CD4-positive, alpha-beta T cell (primary cell): ENCODE measurements at regions not wholly inside any gene's neighbourhood (a gene's known extent, or its start where the extent isn't known, plus 50 kb on each side); places are given as distances from the start of the nearest gene placed in this dataset.

Experiments used
- ATAC-seq: fragments of 200-7000 bp; cut with Tn5 transposase; one replicate; pipeline ENCODE4 v1.10.0; 2022; ENCODE audit warnings: mild to moderate bottlenecking; ENCODE audit not compliant: poor library complexity
- CTCF ChIA-PET: fragments of 350-600 bp; sonication (Branson Sonifier 250); formaldehyde crosslinking; loops from one replicate; lab custom pipeline; 2021; ENCODE audit warnings: antibody characterized with exemption, inconsistent platforms; lab: Charles Lee
- POLR2A ChIA-PET: fragments of 350-600 bp; sonication (Branson Sonifier 250); formaldehyde crosslinking; loops from one replicate; lab custom pipeline; 2021; ENCODE audit warnings: antibody characterized with exemption, inconsistent platforms; lab: Charles Lee
- DNase-seq, 14 experiments: peaks; one replicate each; pipeline ENCODE4 v3.0.0-alpha.2; 2013 to 2020; ENCODE audit warnings: mixed read lengths in 2 of 14
- H3K27ac ChIP-seq, 2 donors: one replicate each; pipeline versions ENCODE4 v1.5.1 to v1.7.0; 2013; ENCODE audit warnings: low read length in 2 of 2, low read depth in 1 of 2, mild to moderate bottlenecking in 1 of 2
- H3K27me3 ChIP-seq, 2 experiments: 1 replicate in 1 of 2; 2 replicates in 1 of 2; pipeline versions ENCODE4 v1.6.1 to v1.7.0; 2013; ENCODE audit warnings: low read length in 2 of 2, control low read depth in 1 of 2, mild to moderate bottlenecking in 1 of 2, moderate library complexity in 1 of 2; ENCODE audit not compliant: insufficient read depth in 2 of 2, control insufficient read depth in 1 of 2
- H3K36me3 ChIP-seq: one replicate; pipeline ENCODE4 v1.6.1; 2013; ENCODE audit warnings: low read length, control low read depth; ENCODE audit not compliant: insufficient read depth
- H3K4me1 ChIP-seq: one replicate; pipeline ENCODE4 v1.6.1; 2013; ENCODE audit warnings: low read length, control low read depth; ENCODE audit not compliant: insufficient read depth
- H3K4me3 ChIP-seq: one replicate; pipeline ENCODE4 v1.5.1; 2013; ENCODE audit warnings: mild to moderate bottlenecking, low read length, moderate library complexity
- H3K9me3 ChIP-seq, 2 experiments: 1 replicate in 1 of 2; 2 replicates in 1 of 2; pipeline versions ENCODE4 v1.6.1 to v1.7.0; 2013; ENCODE audit warnings: low read length in 2 of 2, mild to moderate bottlenecking in 2 of 2, control low read depth in 1 of 2, moderate library complexity in 1 of 2; ENCODE audit not compliant: control insufficient read depth in 1 of 2, insufficient read depth in 1 of 2
- H3K27ac Mint-ChIP-seq: one replicate; pipeline ENCODE4 v1.8.0; 2020; ENCODE audit warnings: mixed read lengths
- H3K27me3 Mint-ChIP-seq: one replicate; pipeline ENCODE4 v1.8.0; 2021; ENCODE audit warnings: mixed read lengths
- H3K36me3 Mint-ChIP-seq: one replicate; pipeline ENCODE4 v1.8.0; 2021; ENCODE audit warnings: low read depth, mixed read lengths
- H3K4me1 Mint-ChIP-seq: one replicate; pipeline ENCODE4 v1.8.0; 2021; ENCODE audit warnings: low read depth, mixed read lengths
- H3K4me3 Mint-ChIP-seq: one replicate; pipeline ENCODE4 v1.8.0; 2020; ENCODE audit warnings: mild to moderate bottlenecking, mixed read lengths
- H3K9me3 Mint-ChIP-seq: one replicate; pipeline ENCODE4 v1.8.0; 2020; ENCODE audit warnings: mixed read lengths
- intact Hi-C, 2 experiments: fragments of 100-400 bp; cut with DNase I in 1 of 2; cut with micrococcal nuclease in 1 of 2; formaldehyde crosslinking; loops; one replicate each; pipeline versions ENCODE4 v1.15.1 to v1.9.0; 2023 to 2025; cut with DNase I, micrococcal nuclease
- TF ChIP-seq, protein P1 (sequence below): fragments of 200-600 bp; IDR thresholded peaks from one replicate; pipeline ENCODE4 v1.8.0; 2022; ENCODE audit warnings: antibody characterized with exemption, mild to moderate bottlenecking

DNA sequence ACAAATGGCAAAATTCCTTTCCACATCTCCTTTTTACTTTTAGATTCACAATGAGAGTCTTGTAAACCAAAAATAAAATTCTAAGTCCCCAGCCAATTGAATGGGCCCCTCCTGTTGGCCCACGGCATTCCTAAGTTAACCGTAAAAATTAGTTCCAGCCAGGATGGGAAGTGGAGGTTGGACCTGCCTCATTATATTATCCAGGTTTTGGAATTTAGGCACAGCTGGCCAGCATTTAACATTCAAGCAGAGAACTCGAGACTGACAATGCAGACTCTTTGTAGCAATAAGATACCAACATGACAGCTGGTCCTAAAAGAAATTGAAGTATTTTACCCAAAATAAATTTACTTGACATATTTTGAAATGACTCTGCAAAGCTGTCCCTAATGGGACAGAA, 321.0 kb upstream of the NAALADL2 start:
- TF ChIP-seq, protein P1, sequence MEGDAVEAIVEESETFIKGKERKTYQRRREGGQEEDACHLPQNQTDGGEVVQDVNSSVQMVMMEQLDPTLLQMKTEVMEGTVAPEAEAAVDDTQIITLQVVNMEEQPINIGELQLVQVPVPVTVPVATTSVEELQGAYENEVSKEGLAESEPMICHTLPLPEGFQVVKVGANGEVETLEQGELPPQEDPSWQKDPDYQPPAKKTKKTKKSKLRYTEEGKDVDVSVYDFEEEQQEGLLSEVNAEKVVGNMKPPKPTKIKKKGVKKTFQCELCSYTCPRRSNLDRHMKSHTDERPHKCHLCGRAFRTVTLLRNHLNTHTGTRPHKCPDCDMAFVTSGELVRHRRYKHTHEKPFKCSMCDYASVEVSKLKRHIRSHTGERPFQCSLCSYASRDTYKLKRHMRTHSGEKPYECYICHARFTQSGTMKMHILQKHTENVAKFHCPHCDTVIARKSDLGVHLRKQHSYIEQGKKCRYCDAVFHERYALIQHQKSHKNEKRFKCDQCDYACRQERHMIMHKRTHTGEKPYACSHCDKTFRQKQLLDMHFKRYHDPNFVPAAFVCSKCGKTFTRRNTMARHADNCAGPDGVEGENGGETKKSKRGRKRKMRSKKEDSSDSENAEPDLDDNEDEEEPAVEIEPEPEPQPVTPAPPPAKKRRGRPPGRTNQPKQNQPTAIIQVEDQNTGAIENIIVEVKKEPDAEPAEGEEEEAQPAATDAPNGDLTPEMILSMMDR, result no peak
- intact Hi-C loops, result no loop called here
- H3K4me1 Mint-ChIP-seq, result no peaks in the 10 kb centered on the region
- no peaks in the 10 kb centered on the region for H3K36me3 Mint-ChIP-seq
- Histone ChIP-seq H3K27ac (no peak overlapping the region), H3K4me3 (no peak overlapping the region), H3K4me1 (no peaks in the 10 kb centered on the region), H3K36me3 (no peaks in the 10 kb centered on the region), H3K27me3 (no peaks in the 10 kb centered on the region), H3K9me3 (no peaks in the 10 kb centered on the region)
- POLR2A ChIA-PET, result no interaction called here
- H3K4me3 Mint-ChIP-seq, result no peak overlapping the region
- H3K27ac Mint-ChIP-seq, result no peak overlapping the region
- ATAC-seq (no peak), DNase-seq (no peak)
- CTCF ChIA-PET, result no interaction called here
- H3K27me3 Mint-ChIP-seq, result no peaks in the 10 kb centered on the region
- H3K9me3 Mint-ChIP-seq, result no peaks in the 10 kb centered on the region

DNA sequence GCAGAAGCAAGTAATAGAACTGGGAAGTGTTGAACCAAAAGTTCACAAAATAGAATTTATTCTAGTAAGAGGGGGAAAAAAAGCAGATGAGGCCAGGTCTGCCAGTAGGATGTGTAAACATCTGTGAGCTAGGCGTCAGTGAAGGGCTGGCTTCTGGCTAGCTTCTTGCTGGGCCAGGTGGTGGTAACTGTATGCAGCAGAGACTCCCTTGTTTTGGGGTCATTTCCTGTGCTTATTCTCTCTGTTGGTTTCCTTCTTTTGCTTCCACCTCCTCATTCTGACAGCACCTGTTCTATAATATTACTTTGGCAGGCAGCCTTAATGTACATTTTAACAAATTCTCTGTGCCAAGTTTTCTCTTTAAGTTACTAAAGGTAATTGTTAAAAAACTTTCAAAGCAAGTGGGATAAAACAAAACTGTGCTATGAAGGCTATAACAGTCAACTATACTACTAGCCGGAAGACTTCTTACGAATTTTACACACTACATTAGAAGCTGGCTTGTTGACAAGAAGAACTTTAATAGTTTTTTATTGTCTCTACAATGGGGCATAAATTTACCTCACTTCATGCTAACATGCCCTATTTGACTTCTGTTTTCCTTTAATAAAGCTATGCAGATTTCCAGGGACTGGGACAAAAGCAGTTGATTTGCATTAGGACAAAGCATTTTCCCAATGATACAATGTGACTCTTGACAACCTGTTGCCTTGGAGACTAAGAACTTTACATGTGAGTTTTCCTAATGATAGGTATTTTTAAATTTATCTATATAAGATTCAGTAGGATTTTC, 318.8 kb upstream of the NAALADL2 start:
- H3K4me1 ChIP-seq, result no peaks in the 10 kb centered on the region
- Mint-ChIP-seq H3K4me1 (no peaks in the 10 kb centered on the region), H3K4me3 (no peak overlapping the region), H3K27me3 (no peaks in the 10 kb centered on the region), H3K36me3 (no peaks in the 10 kb centered on the region), H3K27ac (no peak overlapping the region), H3K9me3 (no peaks in the 10 kb centered on the region)
- POLR2A ChIA-PET, result no interaction called here
- H3K27me3 ChIP-seq, result no peaks in the 10 kb centered on the region
- no peak overlapping the region for H3K27ac ChIP-seq
- H3K36me3 ChIP-seq, result no peaks in the 10 kb centered on the region
- CTCF ChIA-PET, result interaction anchor here (0.7 kb wide), 1 partner anchor 13 kb away, joined by 3 read pairs; no protein-coding TSS in a partner anchor
- intact Hi-C loops, result no loop called here
- ATAC-seq (no peak), DNase-seq (no peak)
- TF ChIP-seq, protein P1, result no peak
- no peak overlapping the region for H3K4me3 ChIP-seq
- H3K9me3 ChIP-seq, result no peaks in the 10 kb centered on the region

DNA sequence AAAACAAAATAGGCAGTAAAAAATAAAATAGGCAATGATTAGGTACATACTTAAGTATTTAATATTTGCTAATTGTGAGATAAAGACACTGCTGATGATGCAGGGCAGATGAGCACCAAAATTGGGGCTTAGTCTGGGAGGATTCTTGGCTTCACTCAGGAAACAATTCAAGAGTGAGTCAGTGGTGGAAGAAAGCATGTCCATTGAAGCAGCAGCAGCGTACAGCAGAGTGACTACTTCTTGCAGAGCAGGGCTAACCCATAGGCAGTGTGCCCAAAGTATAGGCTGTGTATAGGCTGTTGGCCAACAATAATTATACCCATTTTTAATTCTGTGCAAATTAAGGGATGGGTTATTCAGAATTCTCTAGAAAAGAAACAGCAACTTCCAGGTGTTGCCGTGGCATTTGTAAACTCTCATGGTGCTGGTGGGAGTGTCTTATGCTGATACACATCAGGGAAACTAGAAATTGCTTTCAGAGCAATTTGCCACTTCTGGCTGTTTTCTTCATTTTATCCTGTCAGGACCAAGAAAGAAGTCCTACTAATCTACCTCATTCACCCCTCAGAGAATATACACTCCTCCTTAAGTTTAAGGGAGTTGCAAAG, 317.3 kb upstream of the NAALADL2 start:
- H3K36me3 ChIP-seq, result no peaks in the 10 kb centered on the region
- ATAC-seq (no peak), DNase-seq (no peak)
- TF ChIP-seq, protein P1, result no peak
- H3K27me3 Mint-ChIP-seq, result no peaks in the 10 kb centered on the region
- no peak overlapping the region for H3K4me3 Mint-ChIP-seq
- intact Hi-C loops, result no loop called here
- H3K27ac Mint-ChIP-seq, result no peak overlapping the region
- no peaks in the 10 kb centered on the region for H3K9me3 Mint-ChIP-seq
- no peak overlapping the region for H3K4me3 ChIP-seq
- ChIA-PET POLR2A (no interaction called here), CTCF (no interaction called here)
- no peaks in the 10 kb centered on the region for H3K9me3 ChIP-seq
- H3K36me3 Mint-ChIP-seq, result no peaks in the 10 kb centered on the region
- H3K4me1 ChIP-seq, result no peaks in the 10 kb centered on the region
- no peak overlapping the region for H3K27ac ChIP-seq
- no peaks in the 10 kb centered on the region for H3K27me3 ChIP-seq
- H3K4me1 Mint-ChIP-seq, result no peaks in the 10 kb centered on the region
